HEK293T (cell line): ENCODE measurements at regions not wholly inside any gene's neighbourhood (a gene's known extent, or its start where the extent isn't known, plus 50 kb on each side); places are given as distances from the start of the nearest gene placed in this dataset.

Experiments
- CTCF ChIA-PET: fragments of 350-600 bp; formaldehyde crosslinking; extraction: SDS; loops from one replicate; lab custom pipeline; 2021; ENCODE audit warnings: antibody characterized with exemption, inconsistent platforms; lab: Yijun Ruan, JAX
- POLR2A ChIA-PET: fragments of 350-600 bp; formaldehyde crosslinking; extraction: SDS; loops from one replicate; lab custom pipeline; 2020; ENCODE audit warnings: antibody characterized with exemption, inconsistent platforms; lab: Yijun Ruan, JAX
- DNase-seq: peaks from one replicate; pipeline ENCODE4 v3.0.0; 2012; ENCODE audit warnings: mixed read lengths; ENCODE audit errors: extremely low spot score
- ARNT ChIP-seq: fragments of 450-650 bp; IDR thresholded peaks from 2 replicates; pipeline ENCODE4 v1.6.1; 2017; ENCODE audit warnings: mild to moderate bottlenecking
- BHLHE40 ChIP-seq: fragments of 450-650 bp; IDR thresholded peaks from 2 replicates; pipeline ENCODE4 v1.6.1; 2016; ENCODE audit warnings: mild to moderate bottlenecking, moderate library complexity, borderline replicate concordance
- CTBP1 ChIP-seq: fragments of 450-650 bp; IDR thresholded peaks from 2 replicates; pipeline ENCODE4 v1.6.1; 2016; ENCODE audit warnings: borderline replicate concordance
- ELF4 ChIP-seq: fragments of 450-650 bp; IDR thresholded peaks from 2 replicates; pipeline ENCODE4 v1.6.1; 2017; ENCODE audit warnings: antibody characterized with exemption
- FOXA1 ChIP-seq: fragments of 450-650 bp; IDR thresholded peaks from 2 replicates; pipeline ENCODE4 v1.6.1; 2016; ENCODE audit warnings: mild to moderate bottlenecking
- FOXK2 ChIP-seq: fragments of 450-650 bp; IDR thresholded peaks from 2 replicates; pipeline ENCODE4 v1.6.1; 2016; ENCODE audit warnings: mild to moderate bottlenecking
- FOXM1 ChIP-seq: fragments of 450-650 bp; IDR thresholded peaks from 2 replicates; pipeline ENCODE4 v1.6.1; 2017; ENCODE audit warnings: mild to moderate bottlenecking, borderline replicate concordance
- HDGF ChIP-seq: fragments of 450-650 bp; IDR thresholded peaks from 2 replicates; pipeline ENCODE4 v1.6.1; 2017; ENCODE audit warnings: antibody characterized with exemption, borderline replicate concordance
- L3MBTL2 ChIP-seq: fragments of 450-650 bp; conservative IDR thresholded peaks from 2 replicates; pipeline ENCODE4 v1.6.1; 2016; ENCODE audit warnings: mild to moderate bottlenecking
- LEF1 ChIP-seq: fragments of 450-650 bp; IDR thresholded peaks from 2 replicates; pipeline ENCODE4 v1.6.1; 2017; ENCODE audit warnings: mild to moderate bottlenecking, borderline replicate concordance
- NFRKB ChIP-seq: fragments of 450-650 bp; IDR thresholded peaks from 2 replicates; pipeline ENCODE4 v1.6.1; 2016; ENCODE audit warnings: mild to moderate bottlenecking, moderate library complexity
- SP1 ChIP-seq: fragments of 450-650 bp; IDR thresholded peaks from 2 replicates; pipeline ENCODE4 v1.6.1; 2017
- SUZ12 ChIP-seq: fragments of 450-650 bp; IDR thresholded peaks from 2 replicates; pipeline ENCODE4 v1.6.1; 2016; ENCODE audit warnings: mild to moderate bottlenecking
- TARDBP ChIP-seq: fragments of 450-650 bp; IDR thresholded peaks from 2 replicates; pipeline ENCODE4 v1.6.1; 2016
- ZNF384 ChIP-seq: fragments of 450-650 bp; IDR thresholded peaks from 2 replicates; pipeline ENCODE4 v1.6.1; 2016
- TF ChIP-seq, protein P1 (sequence below): fragments of 450-650 bp; IDR thresholded peaks from 2 replicates; pipeline ENCODE4 v1.6.1; 2016

DNA sequence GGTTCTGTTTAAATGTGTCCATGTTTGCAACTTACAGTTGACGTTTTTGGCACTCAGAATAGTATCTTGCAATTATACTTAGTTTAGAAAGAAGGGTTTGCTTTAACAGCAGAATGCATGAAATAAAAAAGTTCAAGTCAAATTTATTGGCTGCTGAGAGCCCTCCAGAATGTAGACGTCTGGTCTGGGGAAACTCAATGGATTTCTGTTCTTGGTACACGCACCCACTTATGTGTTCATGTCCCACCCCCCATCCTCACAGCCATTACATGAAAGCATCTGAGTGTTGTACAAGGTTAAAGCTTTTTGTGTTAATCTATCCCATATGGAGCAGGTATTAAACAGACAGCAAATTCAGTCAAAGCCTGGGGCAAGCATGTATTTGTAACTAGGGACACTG lies 219.5 kb downstream of the SOX11 start:
- TF ChIP-seq FOXM1 (no peak), SUZ12 (no peak), L3MBTL2 (no peak), FOXA1 (no peak), ARNT (no peak), CTBP1 (no peak), ELF4 (no peak), TARDBP (no peak), SP1 (no peak), BHLHE40 (no peak), HDGF (no peak), LEF1 (no peak), ZNF384 (no peak)
- TF ChIP-seq, protein P1, sequence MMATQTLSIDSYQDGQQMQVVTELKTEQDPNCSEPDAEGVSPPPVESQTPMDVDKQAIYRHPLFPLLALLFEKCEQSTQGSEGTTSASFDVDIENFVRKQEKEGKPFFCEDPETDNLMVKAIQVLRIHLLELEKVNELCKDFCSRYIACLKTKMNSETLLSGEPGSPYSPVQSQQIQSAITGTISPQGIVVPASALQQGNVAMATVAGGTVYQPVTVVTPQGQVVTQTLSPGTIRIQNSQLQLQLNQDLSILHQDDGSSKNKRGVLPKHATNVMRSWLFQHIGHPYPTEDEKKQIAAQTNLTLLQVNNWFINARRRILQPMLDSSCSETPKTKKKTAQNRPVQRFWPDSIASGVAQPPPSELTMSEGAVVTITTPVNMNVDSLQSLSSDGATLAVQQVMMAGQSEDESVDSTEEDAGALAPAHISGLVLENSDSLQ, result no peak
- DNase-seq, result no peak
- ChIA-PET POLR2A (no interaction called here), CTCF (no interaction called here)

DNA sequence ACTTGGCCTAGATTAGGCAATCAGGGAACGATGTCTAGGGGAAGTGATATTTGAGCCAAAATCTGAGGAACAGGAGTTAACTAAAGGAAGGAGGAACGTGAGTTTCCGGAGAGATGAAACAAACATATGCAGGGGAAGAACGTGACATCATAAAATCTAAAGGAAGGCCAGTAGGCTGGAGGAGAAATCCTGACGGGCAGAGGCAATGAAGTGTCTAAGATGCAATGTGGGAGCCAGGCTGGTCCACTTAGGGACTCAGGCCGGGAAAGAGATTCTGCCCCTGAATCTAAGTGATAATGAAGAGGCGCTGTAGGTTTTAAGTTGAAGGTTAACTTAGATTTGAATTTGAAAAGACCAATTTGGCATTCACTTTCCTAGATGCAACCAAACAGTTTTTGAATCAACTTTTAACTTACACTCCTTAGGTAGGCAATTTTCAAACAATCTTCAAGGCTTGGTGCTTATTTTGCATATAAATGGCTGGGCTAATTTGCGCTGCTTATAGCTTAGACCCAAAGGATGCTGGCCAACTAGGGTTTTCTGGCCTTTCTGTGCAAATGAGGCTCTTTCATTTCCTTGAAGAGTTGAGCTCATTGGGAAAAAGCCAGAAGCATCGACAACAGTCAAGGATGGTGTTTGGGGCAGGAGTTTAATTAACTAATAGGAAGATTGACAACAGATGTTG lies 221.7 kb downstream of the SOX11 start:
- no peak for DNase-seq
- ChIA-PET CTCF (no interaction called here), POLR2A (no interaction called here)
- TF ChIP-seq SUZ12, result no peak
- no peak for TF ChIP-seq ARNT
- no peak for TF ChIP-seq TARDBP
- TF ChIP-seq HDGF, result no peak
- TF ChIP-seq FOXA1, result no peak
- TF ChIP-seq NFRKB, result no peak
- TF ChIP-seq BHLHE40, result no peak
- TF ChIP-seq, protein P1, result no peak
- TF ChIP-seq L3MBTL2, result no peak
- TF ChIP-seq CTBP1, result no peak
- no peak for TF ChIP-seq FOXM1
- no peak for TF ChIP-seq ZNF384
- no peak for TF ChIP-seq FOXK2
- no peak for TF ChIP-seq ELF4
- no peak for TF ChIP-seq SP1
- TF ChIP-seq LEF1, result no peak

DNA sequence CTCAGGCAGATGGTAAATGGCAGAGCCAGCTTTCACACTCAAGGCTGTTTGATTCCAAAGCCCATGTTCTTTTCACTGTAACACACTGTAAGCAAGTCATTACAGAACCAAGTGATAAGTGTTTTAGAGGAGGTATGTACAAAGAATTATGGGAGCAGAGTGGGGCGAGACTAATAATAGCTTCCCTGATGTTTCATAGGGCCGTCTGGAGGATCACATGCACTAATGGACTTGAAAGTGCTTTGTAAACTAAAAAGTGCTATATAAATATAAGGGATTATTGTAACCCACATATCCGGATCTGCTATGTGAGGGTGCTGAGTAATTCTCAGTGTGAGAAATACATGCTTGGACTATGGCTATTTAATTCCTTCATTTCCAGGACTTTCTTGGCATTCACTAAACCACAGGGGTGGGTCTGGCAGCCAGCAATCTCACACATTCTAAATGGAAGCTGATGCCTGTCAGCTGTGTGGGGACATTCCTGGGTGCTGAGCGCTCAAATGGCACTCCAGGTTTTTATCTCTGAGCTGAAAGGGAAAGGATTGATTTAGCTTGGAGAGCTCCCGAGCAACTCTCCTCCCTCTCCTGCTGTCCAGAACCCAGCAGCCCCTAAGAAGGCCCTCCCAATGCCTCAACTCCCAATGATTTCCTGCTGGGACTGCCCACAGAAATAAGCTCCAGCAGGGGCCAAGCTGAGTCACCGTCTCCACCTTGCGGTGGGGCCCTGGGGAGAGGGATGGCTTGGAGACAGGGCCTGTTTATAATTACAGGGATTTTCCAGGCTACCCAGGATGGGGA lies 222.8 kb downstream of the SOX11 start:
- no peak for TF ChIP-seq TARDBP
- no peak for TF ChIP-seq ARNT
- TF ChIP-seq FOXM1, result no peak
- DNase-seq, result no peak
- POLR2A ChIA-PET, result no interaction called here
- CTCF ChIA-PET, result no interaction called here

DNA sequence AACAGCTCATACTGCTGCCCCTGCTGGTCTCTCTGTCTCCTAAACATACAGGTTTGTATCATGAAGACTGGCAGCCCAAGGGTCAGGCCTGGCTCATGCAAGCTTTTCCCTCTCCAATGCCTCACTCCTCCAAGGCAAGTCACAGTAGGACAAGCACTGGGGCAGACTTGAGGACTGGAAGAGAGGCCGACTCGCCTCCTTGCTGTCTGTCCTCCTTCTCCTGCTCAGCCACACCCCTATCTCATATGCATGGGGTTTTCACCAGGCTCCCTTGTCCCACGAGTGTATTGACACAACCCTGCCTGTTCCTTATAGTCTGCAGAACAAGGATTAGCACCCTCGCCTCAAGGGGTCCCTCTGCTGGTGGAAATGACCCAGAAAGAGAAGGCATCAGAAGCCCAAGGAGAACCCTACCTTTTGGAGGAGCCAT lies 223.7 kb downstream of the SOX11 start:
- CTCF ChIA-PET, result no interaction called here
- TF ChIP-seq LEF1 (no peak), SP1 (no peak), NFRKB (no peak), ARNT (no peak), ZNF384 (no peak), FOXA1 (no peak)
- TF ChIP-seq, protein P1, result no peak
- DNase-seq, result peak; percentile 26
- POLR2A ChIA-PET, result no interaction called here

DNA sequence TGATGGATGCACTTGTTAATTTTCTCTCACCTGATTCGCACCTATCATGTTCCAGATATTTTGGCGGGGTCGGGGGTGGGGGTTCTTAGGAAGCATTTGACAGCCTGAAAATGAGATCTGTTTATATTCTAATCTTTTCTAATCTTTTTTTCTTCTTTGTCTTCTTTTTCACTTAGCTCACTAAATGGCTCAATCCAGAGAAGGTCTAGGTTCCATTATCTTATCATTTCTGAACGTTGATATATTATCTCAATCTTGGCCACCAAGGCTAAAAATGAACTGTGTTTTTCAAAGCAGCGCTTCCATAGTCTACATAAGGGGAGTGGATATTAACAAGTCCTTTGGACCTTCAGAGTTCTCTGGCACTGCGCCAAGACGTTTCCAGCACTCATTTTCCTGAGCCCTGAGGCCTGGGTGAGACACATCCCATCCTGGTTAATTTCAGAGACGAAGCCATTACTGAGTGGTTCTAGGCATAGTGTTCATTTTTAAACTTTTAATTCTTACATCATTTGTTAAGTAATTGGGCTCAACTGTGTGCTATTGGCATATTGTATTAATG lies 229.0 kb downstream of the SOX11 start:
- ChIA-PET CTCF (no interaction called here), POLR2A (no interaction called here)
- DNase-seq, result no peak
- no peak for TF ChIP-seq NFRKB
- TF ChIP-seq HDGF, result no peak
- no peak for TF ChIP-seq ZNF384
- no peak for TF ChIP-seq SP1
- no peak for TF ChIP-seq SUZ12
- no peak for TF ChIP-seq BHLHE40
- no peak for TF ChIP-seq L3MBTL2
- no peak for TF ChIP-seq CTBP1
- no peak for TF ChIP-seq ARNT
- TF ChIP-seq TARDBP, result no peak
- TF ChIP-seq LEF1, result no peak
- no peak for TF ChIP-seq FOXA1
- TF ChIP-seq, protein P1, result no peak
- TF ChIP-seq FOXK2, result no peak
- no peak for TF ChIP-seq FOXM1
- TF ChIP-seq ELF4, result no peak
